HAP-1 (cell line): ENCODE measurements at regions not wholly inside any gene's neighbourhood (a gene's known extent, or its start where the extent isn't known, plus 50 kb on each side); places are given as distances from the start of the nearest gene placed in this dataset.
"Not testable (repeated sequence)": the region's sequence is repeated elsewhere in the genome, so short reads cannot be mapped to it uniquely, and the experiment has no call there.

Source experiments
- DNase-seq, 2 experiments: peaks; one replicate each; pipeline ENCODE4 v3.0.0-alpha.2; 2016 to 2020; ENCODE audit warnings: low spot score in 2 of 2
- H3K27me3 ChIP-seq: fragments of 250-450 bp; sonication (Bioruptor Pico); 2 replicates; pipeline ENCODE4 v1.5.1; 2020; ENCODE audit warnings: low read depth, mild to moderate bottlenecking, moderate library complexity
- H3K36me3 ChIP-seq: fragments of 250-450 bp; sonication (Bioruptor Pico); replicated peaks from 2 replicates; pipeline ENCODE4 v1.5.1; 2020; ENCODE audit warnings: mild to moderate bottlenecking
- H3K4me1 ChIP-seq: fragments of 250-450 bp; sonication (Bioruptor Pico); 2 replicates; pipeline ENCODE4 v1.5.1; 2020; ENCODE audit warnings: mild to moderate bottlenecking
- H3K4me3 ChIP-seq: fragments of 250-450 bp; sonication (Bioruptor Pico); 2 replicates; pipeline ENCODE4 v1.5.1; 2020; ENCODE audit warnings: mild to moderate bottlenecking, moderate library complexity
- H3K9me3 ChIP-seq: fragments of 250-450 bp; sonication (Bioruptor Pico); 2 replicates; pipeline ENCODE4 v1.5.1; 2020; ENCODE audit warnings: mild to moderate bottlenecking, moderate library complexity
- in situ Hi-C: fragments of 300-500 bp; cut with MboI; formaldehyde crosslinking; loops from 3 replicates; pipeline ENCODE4 v1.14.3; 2020; ENCODE audit warnings: low sequenced_read_pairs, inconsistent platforms, mixed read lengths

DNA sequence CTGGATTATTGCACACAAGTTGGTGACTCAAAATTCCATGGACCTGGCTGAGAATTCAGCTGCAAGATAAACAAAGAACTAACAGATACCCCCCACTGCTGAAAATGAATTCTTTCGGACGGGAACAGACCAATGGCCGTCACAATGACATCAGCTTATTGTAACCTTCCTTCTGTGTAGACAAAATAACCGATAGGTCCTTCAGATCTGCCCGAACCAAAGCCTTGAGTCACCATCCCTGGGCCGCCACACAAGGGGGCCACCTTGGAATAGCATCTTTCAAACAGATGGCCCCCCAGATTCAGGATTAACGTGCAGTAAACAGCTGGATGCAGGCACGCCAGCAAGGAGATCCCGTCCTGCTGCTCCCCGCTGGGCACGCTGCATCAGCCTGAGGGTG, 214.0 kb upstream of the EXOC2 start:
- Histone ChIP-seq H3K36me3 (no peaks in the 10 kb centered on the region), H3K9me3 (no peaks in the 10 kb centered on the region), H3K4me3 (no peak overlapping the region), H3K27me3 (no peaks in the 10 kb centered on the region), H3K4me1 (no peaks in the 10 kb centered on the region)
- DNase-seq = no peak
- in situ Hi-C loops = no loop called here

GRCh38 chr6:905556-905955, 212.6 kb upstream of the EXOC2 start:
- H3K27me3 ChIP-seq = no peaks in the 10 kb centered on the region
- DNase-seq = no peak

DNA sequence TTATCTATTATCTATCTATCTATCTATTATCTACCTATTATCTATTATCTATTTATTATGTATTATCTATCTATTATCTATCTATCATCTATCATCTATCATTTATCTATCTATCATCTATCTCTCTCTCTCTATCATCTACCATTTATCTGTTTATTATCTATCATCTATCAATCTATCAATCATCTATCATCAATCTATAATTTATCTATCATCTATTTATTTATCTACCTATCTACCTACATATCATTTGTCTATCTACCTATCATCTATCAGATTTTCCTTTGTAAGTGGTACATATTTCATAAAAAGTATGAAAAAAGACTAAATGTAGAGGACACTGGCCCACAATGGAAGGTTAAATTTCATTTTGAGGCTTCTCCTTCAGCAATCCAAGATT, 212.1 kb upstream of the EXOC2 start:
- Histone ChIP-seq H3K9me3 (no peaks in the 10 kb centered on the region), H3K36me3 (no peaks in the 10 kb centered on the region), H3K27me3 (no peaks in the 10 kb centered on the region), H3K4me3 (no peak overlapping the region), H3K4me1 (no peaks in the 10 kb centered on the region)
- in situ Hi-C loops = no loop called here
- no peak for DNase-seq

More at GRCh38 chr6:905556-905955, 212.6 kb upstream of the EXOC2 start:
- Histone ChIP-seq H3K9me3 (no peaks in the 10 kb centered on the region), H3K4me3 (no peak overlapping the region), H3K4me1 (no peaks in the 10 kb centered on the region), H3K36me3 (no peaks in the 10 kb centered on the region)
- in situ Hi-C loops = no loop called here

DNA sequence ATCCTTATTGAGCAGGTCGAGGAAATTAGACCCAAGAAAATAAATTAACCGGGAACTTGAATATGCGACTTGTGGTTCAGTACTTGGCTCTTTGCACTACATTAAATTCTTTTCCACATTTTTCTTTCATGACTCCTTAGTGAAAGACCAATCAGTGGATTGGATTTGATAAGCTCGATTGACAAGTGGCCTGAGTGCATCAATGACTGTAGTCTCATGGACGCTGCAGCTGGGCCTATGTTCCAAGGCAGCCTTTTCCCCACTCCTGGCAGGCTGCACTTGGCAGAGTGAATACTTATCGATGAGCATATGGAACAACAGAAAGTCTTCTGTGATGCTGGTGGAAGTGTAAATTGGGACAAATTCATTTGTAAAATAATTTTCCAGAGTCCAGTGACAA, 210.8 kb upstream of the EXOC2 start:
- in situ Hi-C loops = no loop called here
- no peak for DNase-seq
- no peaks in the 10 kb centered on the region for H3K27me3 ChIP-seq

GRCh38 chr6:901696-902460, 208.9 kb upstream of the EXOC2 start:
- Histone ChIP-seq H3K36me3 (no peaks in the 10 kb centered on the region), H3K4me3 (no peak overlapping the region), H3K4me1 (no peaks in the 10 kb centered on the region), H3K9me3 (no peaks in the 10 kb centered on the region), H3K27me3 (no peaks in the 10 kb centered on the region; the same call in 1 of the 2 replicates)
- no peak for DNase-seq
- in situ Hi-C loops = no loop called here

More for the DNA sequence above, 210.8 kb upstream of the EXOC2 start:
- Histone ChIP-seq H3K36me3 (no peaks in the 10 kb centered on the region), H3K4me1 (no peaks in the 10 kb centered on the region), H3K9me3 (no peaks in the 10 kb centered on the region), H3K4me3 (no peak overlapping the region)

- no peaks in the 10 kb centered on the region for H3K9me3 ChIP-seq
- no peaks in the 10 kb centered on the region for H3K4me1 ChIP-seq
- H3K36me3 ChIP-seq = no peaks in the 10 kb centered on the region
- in situ Hi-C loops = no loop called here
- H3K27me3 ChIP-seq = no peaks in the 10 kb centered on the region; the same call in 1 of the 2 replicates
- no peak overlapping the region for H3K4me3 ChIP-seq
- DNase-seq = no peak
Measured at GRCh38 chr6:900716-901605, 208.0 kb upstream of the EXOC2 start.

DNA sequence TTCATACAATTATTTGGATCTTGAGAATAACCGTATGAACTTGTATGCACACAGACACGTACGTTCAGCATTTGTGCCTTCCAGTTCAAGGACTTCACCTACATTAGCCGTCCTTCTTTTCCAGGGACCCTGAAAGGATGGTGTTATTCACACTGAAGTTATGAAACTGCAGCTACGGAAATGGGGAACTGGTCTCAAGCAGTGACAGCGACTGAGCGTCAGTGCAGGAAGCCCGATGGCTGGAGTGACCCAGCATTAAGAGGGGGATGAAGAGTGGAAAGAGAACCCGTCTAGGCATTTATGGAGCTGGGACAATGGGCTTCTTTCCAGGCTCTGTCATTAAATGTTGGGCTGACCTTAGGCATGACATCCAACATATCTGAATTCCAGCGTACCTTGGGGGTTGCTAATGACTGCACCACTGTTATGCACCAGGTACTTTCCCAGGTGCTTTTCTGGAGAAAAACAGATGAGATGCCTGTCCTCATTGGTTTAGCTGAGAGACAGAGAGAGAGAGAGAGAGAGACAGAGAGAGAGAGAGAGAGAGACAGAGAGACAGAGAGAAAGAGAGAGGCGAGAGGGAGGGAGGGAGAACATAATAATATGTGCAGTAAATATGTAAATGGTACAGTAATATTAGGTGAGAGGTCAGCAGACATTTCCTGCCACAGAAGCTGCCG, 204.7 kb upstream of the EXOC2 start:
- H3K4me1 ChIP-seq = no peaks in the 10 kb centered on the region
- in situ Hi-C loops = no loop called here
- H3K27me3 ChIP-seq = no peaks in the 10 kb centered on the region; the same call in 1 of the 2 replicates
- H3K4me3 ChIP-seq = no peak overlapping the region
- no peaks in the 10 kb centered on the region for H3K36me3 ChIP-seq
- DNase-seq = no peak
- no peaks in the 10 kb centered on the region for H3K9me3 ChIP-seq

DNA sequence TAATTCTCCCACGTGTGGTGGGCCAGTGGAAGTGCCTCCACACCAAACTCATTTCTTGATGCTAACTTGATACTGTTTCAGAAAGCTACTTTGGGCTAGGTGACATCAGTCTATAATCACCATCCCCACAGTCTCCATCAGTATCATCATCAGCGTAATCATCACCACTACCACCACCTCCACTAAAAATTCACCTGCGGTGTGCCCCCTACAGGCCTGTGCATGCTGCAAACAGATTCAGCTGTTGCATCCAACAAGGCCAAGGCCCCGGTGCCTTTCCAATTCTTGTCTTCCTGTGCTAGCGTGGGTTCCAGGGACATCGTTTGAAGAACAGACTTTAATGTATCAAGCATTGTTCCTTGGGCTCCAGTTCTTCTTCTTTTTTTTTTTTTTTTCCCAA, 201.3 kb upstream of the EXOC2 start:
- in situ Hi-C loops = no loop called here
- no peaks in the 10 kb centered on the region for H3K9me3 ChIP-seq
- no peaks in the 10 kb centered on the region for H3K4me1 ChIP-seq
- DNase-seq = no peak
- H3K4me3 ChIP-seq = no peak overlapping the region
- H3K36me3 ChIP-seq = no peaks in the 10 kb centered on the region
- no peaks in the 10 kb centered on the region; the same call in 1 of the 2 replicates for H3K27me3 ChIP-seq

GRCh38 chr6:890995-891394, 198.1 kb upstream of the EXOC2 start:
- DNase-seq = no peak
- Histone ChIP-seq H3K9me3 (no peaks in the 10 kb centered on the region), H3K4me3 (no peak overlapping the region), H3K27me3 (no peaks in the 10 kb centered on the region; the same call in 1 of the 2 replicates), H3K36me3 (no peaks in the 10 kb centered on the region), H3K4me1 (no peaks in the 10 kb centered on the region)
- in situ Hi-C loops = no loop called here

- in situ Hi-C loops = no loop called here
- H3K9me3 ChIP-seq = no peaks in the 10 kb centered on the region
Measured at GRCh38 chr6:890201-890600, 197.3 kb upstream of the EXOC2 start.

GRCh38 chr6:887583-888235, 194.8 kb upstream of the EXOC2 start:
- in situ Hi-C loops = no loop called here
- H3K27me3 ChIP-seq = no peaks in the 10 kb centered on the region; the same call in 1 of the 2 replicates

More at GRCh38 chr6:890201-890600, 197.3 kb upstream of the EXOC2 start:
- Histone ChIP-seq H3K36me3 (no peaks in the 10 kb centered on the region), H3K4me1 (no peaks in the 10 kb centered on the region), H3K4me3 (no peak overlapping the region), H3K27me3 (no peaks in the 10 kb centered on the region; the same call in 1 of the 2 replicates)
- no peak for DNase-seq

DNA sequence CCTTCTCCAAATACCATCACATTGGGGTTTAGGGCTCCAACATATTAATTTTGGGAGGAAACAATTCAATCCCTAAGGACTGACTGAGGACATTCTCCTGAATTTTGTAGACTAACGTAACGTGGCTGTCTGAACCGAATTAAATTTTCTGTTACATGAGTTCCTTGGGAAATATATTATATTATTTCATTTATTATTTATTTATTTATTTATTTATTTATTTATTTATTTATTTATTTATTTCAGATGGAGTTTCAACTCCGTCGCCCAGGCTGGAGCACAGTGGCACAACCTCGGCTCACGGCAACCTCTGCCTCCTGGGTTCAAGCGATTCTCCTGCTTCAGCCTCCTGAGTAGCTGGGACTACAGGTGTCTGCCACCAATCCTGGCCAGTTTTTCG, 193.2 kb upstream of the EXOC2 start:
- H3K4me3 ChIP-seq, H3K27me3 ChIP-seq, H3K36me3 ChIP-seq, DNase-seq, in situ Hi-C loops, H3K4me1 ChIP-seq, H3K9me3 ChIP-seq: not testable (repeated sequence)

More at GRCh38 chr6:887583-888235, 194.8 kb upstream of the EXOC2 start:
- DNase-seq = no peak
- H3K4me1 ChIP-seq = no peaks in the 10 kb centered on the region
- H3K4me3 ChIP-seq = no peak overlapping the region
- H3K9me3 ChIP-seq = no peaks in the 10 kb centered on the region
- H3K36me3 ChIP-seq = no peaks in the 10 kb centered on the region

GRCh38 chr6:885051-885590, 192.2 kb upstream of the EXOC2 start:
- H3K9me3 ChIP-seq = no peaks in the 10 kb centered on the region
- no peaks in the 10 kb centered on the region for H3K4me1 ChIP-seq
- H3K36me3 ChIP-seq = no peaks in the 10 kb centered on the region
- no peak for DNase-seq
- in situ Hi-C loops = no loop called here
- no peaks in the 10 kb centered on the region for H3K27me3 ChIP-seq
- no peak overlapping the region for H3K4me3 ChIP-seq
